Dendritic cell treated with granulocyte-macrophage colony-stimulating factor and Interleukin-4, amounts not matched to agents 40 ng/mL and 50 ng/mL, for 4 days (primary cell): ENCODE measurements at regions not wholly inside any gene's neighbourhood (a gene's known extent, or its start where the extent isn't known, plus 50 kb on each side); places are given as distances from the start of the nearest gene placed in this dataset.

Source experiments
- H3K27ac Mint-ChIP-seq: one replicate; pipeline ENCODE4 v1.8.0; 2022; ENCODE audit warnings: mild to moderate bottlenecking, mixed read lengths
- H3K27me3 Mint-ChIP-seq: one replicate; pipeline ENCODE4 v1.8.0; 2022; ENCODE audit warnings: mild to moderate bottlenecking, mixed read lengths
- H3K36me3 Mint-ChIP-seq: one replicate; pipeline ENCODE4 v1.8.0; 2022; ENCODE audit warnings: low read depth, mixed read lengths
- H3K4me1 Mint-ChIP-seq: one replicate; pipeline ENCODE4 v1.8.0; 2022; ENCODE audit warnings: low read depth, mixed read lengths
- H3K4me3 Mint-ChIP-seq: one replicate; pipeline ENCODE4 v1.8.0; 2022; ENCODE audit warnings: mild to moderate bottlenecking, moderate library complexity, mixed read lengths
- H3K9me3 Mint-ChIP-seq: one replicate; pipeline ENCODE4 v1.8.0; 2022; ENCODE audit warnings: mixed read lengths
- intact Hi-C: fragments of 100-400 bp; cut with micrococcal nuclease; formaldehyde crosslinking; loops from one replicate; pipeline ENCODE4 v1.15.0; 2022

GRCh38 chr10:81116990-81117389 is 579.3 kb downstream of the SH2D4B start:
- intact Hi-C loops, result no loop called here
- no peaks in the 10 kb centered on the region for H3K36me3 Mint-ChIP-seq
- H3K27me3 Mint-ChIP-seq, result no peaks in the 10 kb centered on the region
- H3K9me3 Mint-ChIP-seq, result no peaks in the 10 kb centered on the region
- H3K4me3 Mint-ChIP-seq, result no peak overlapping the region
- no peak overlapping the region for H3K27ac Mint-ChIP-seq
- no peaks in the 10 kb centered on the region for H3K4me1 Mint-ChIP-seq

- H3K27ac Mint-ChIP-seq, result no peak overlapping the region
- intact Hi-C loops, result no loop called here
- no peaks in the 10 kb centered on the region for H3K4me1 Mint-ChIP-seq
- no peaks in the 10 kb centered on the region for H3K9me3 Mint-ChIP-seq
- no peaks in the 10 kb centered on the region for H3K36me3 Mint-ChIP-seq
- H3K4me3 Mint-ChIP-seq, result no peak overlapping the region
- no peaks in the 10 kb centered on the region for H3K27me3 Mint-ChIP-seq
These were observed 590.2 kb downstream of the SH2D4B start for GRCh38 chr10:81127931-81128330.

DNA sequence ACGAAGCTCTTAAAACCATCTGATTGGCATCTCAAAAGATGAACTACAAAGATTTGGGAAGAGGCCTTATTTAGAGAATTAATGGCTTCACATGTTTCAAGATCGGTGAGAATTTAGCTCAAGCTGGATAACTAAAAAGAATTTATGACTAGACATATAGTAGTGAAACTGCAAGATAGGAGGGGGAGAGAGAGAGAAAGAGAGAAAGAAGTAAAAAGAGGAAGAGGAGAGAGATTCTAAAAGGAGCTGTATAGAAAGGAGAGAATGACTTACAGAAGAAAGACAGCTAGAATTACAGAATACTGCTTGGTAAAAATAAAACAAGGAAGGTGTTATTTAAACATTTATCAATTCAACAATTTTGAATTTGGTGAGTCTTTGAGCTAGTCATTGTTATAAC is 592.3 kb downstream of the SH2D4B start:
- H3K4me3 Mint-ChIP-seq, result no peak overlapping the region
- no peaks in the 10 kb centered on the region for H3K27me3 Mint-ChIP-seq
- intact Hi-C loops, result no loop called here
- H3K4me1 Mint-ChIP-seq, result no peaks in the 10 kb centered on the region
- no peak overlapping the region for H3K27ac Mint-ChIP-seq
- no peaks in the 10 kb centered on the region for H3K36me3 Mint-ChIP-seq
- H3K9me3 Mint-ChIP-seq, result no peaks in the 10 kb centered on the region

DNA sequence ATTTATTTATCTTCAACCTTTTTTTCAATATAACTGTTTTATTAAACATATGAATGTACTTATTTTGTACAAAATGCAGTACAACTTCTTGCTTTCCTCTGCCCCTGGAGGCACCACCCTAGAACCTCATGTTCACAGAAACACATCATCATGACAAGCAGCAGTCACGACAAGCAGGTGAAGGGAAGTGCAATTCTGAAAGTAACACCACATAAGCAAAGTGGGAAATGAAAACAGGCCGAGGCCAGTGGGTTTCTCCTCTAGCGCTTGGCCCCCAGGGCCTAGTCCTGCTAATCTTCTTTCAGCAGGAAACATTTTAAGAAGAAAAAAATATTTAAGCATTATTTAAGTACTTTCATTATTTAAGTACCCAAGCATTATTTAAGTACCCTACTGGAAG is 598.1 kb downstream of the SH2D4B start:
- H3K4me3 Mint-ChIP-seq, result no peak overlapping the region
- no peak overlapping the region for H3K27ac Mint-ChIP-seq
- no peaks in the 10 kb centered on the region for H3K36me3 Mint-ChIP-seq
- no peaks in the 10 kb centered on the region for H3K27me3 Mint-ChIP-seq
- intact Hi-C loops, result no loop called here
- H3K9me3 Mint-ChIP-seq, result peaks cover 6% of the 10 kb centered on the region
- no peaks in the 10 kb centered on the region for H3K4me1 Mint-ChIP-seq

DNA sequence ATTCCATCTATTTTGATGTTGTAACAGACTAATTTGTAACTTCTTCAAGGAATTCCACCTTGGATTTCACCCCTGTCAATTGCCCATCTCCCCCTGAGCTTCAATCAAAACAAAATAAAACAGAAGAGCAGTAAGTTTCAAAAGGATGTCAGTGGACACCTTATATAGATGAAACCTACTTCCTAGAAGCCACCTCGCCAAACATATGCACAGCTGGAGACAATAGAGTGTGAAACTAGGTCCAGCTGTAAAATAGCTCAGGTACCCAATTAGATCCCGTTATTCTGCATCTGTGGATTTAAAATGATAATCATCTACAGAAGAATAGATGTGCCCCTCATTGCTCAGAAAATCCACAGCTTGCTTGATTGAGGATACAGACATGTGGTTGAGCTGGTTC is 598.6 kb downstream of the SH2D4B start:
- H3K36me3 Mint-ChIP-seq, result no peaks in the 10 kb centered on the region
- peaks cover 6% of the 10 kb centered on the region for H3K9me3 Mint-ChIP-seq
- no peak overlapping the region for H3K27ac Mint-ChIP-seq
- H3K27me3 Mint-ChIP-seq, result no peaks in the 10 kb centered on the region
- no peak overlapping the region for H3K4me3 Mint-ChIP-seq
- no peaks in the 10 kb centered on the region for H3K4me1 Mint-ChIP-seq
- intact Hi-C loops, result no loop called here

DNA sequence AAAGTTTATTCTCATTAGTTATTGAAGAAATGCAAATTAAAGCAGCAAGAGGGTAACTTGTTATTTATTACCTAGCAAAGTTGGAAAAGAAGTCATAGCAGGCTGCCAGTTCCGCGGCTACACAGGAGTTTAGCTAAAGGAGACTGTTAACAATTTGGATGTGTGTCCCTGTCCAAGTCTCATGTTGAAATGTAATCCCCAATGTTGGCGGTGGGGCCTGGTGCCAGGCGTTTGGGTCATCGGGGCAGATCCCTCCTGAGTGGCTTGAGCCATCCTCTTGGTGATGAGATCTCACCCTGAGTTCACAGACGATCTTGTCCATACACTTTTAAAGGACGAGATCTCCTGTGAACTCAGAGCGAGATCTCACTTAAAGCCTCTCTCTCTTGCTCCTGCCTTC is 608.3 kb downstream of the SH2D4B start:
- H3K9me3 Mint-ChIP-seq, result no peaks in the 10 kb centered on the region

GRCh38 chr10:81146436-81146835 is 608.7 kb downstream of the SH2D4B start:
- Mint-ChIP-seq H3K9me3 (no peaks in the 10 kb centered on the region), H3K36me3 (no peaks in the 10 kb centered on the region), H3K4me3 (no peak overlapping the region), H3K27me3 (no peaks in the 10 kb centered on the region), H3K4me1 (no peaks in the 10 kb centered on the region), H3K27ac (no peak overlapping the region)
- intact Hi-C loops, result no loop called here

More for the DNA sequence above, 608.3 kb downstream of the SH2D4B start:
- no peak overlapping the region for H3K4me3 Mint-ChIP-seq
- no peak overlapping the region for H3K27ac Mint-ChIP-seq
- no peaks in the 10 kb centered on the region for H3K27me3 Mint-ChIP-seq
- H3K4me1 Mint-ChIP-seq, result no peaks in the 10 kb centered on the region
- intact Hi-C loops, result no loop called here
- no peaks in the 10 kb centered on the region for H3K36me3 Mint-ChIP-seq

- Mint-ChIP-seq H3K4me1 (no peaks in the 10 kb centered on the region), H3K27me3 (no peaks in the 10 kb centered on the region), H3K9me3 (no peaks in the 10 kb centered on the region), H3K4me3 (no peak overlapping the region), H3K36me3 (no peaks in the 10 kb centered on the region), H3K27ac (no peak overlapping the region)
- intact Hi-C loops, result no loop called here
These were observed 615.0 kb downstream of the SH2D4B start for GRCh38 chr10:81152656-81153055.

- no peaks in the 10 kb centered on the region for H3K27me3 Mint-ChIP-seq
- H3K9me3 Mint-ChIP-seq, result no peaks in the 10 kb centered on the region
- H3K4me1 Mint-ChIP-seq, result no peaks in the 10 kb centered on the region
- H3K36me3 Mint-ChIP-seq, result no peaks in the 10 kb centered on the region
- no peak overlapping the region for H3K27ac Mint-ChIP-seq
- H3K4me3 Mint-ChIP-seq, result no peak overlapping the region
- intact Hi-C loops, result no loop called here
These were observed 620.0 kb downstream of the SH2D4B start for GRCh38 chr10:81157681-81158080.

DNA sequence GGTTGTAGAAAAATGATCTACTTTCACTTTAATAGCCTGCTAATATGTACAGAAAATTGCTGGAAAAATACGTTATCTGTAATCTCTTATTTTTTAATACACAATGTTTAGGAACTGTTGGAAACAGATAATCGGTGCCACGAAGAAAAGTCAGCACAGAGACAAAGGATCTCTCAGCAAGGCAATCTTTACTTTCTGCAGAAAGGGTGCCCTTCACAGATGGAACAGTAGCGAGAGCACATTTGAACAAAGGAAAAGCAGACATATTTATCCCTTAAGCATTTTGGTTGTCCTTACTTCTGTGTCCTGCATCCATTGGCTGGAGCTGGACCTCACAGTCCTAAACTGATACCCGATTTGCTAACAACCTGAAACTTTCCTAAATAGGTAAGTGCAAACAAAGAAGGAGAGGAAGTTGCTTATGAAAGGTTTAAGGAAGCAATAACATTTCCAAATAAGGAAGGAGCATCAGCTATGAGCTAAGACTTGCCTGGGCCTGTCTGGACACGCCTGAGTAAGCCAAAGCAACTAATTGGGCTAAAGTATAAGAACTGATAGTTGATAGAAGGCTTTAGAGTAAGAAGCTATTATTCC is 640.0 kb downstream of the SH2D4B start:
- Mint-ChIP-seq H3K36me3 (no peaks in the 10 kb centered on the region), H3K27ac (no peak overlapping the region), H3K4me3 (no peak overlapping the region), H3K27me3 (no peaks in the 10 kb centered on the region), H3K4me1 (no peaks in the 10 kb centered on the region), H3K9me3 (peaks cover 9% of the 10 kb centered on the region)
- intact Hi-C loops, result no loop called here

DNA sequence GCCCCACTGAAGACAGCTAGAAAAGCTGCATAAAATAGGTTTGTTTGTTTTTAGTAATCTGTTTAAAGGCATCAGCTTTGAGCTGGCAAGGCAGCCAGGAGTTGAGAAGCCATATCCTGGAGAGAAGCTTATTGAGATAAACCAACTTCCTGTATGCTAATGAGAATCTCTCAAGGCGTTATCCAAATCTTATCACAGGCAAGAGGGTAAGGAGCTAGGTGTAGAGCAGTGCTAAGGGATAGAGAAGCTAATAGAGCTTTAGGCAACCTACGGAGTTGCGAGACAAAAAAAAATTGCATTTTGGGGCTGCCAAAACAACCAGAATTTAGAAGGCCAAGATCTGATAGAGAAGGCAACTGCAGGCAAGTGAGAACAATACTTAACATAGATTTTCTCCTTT is 641.6 kb downstream of the SH2D4B start:
- Mint-ChIP-seq H3K9me3 (peaks cover 9% of the 10 kb centered on the region), H3K4me3 (no peak overlapping the region), H3K27me3 (no peaks in the 10 kb centered on the region), H3K36me3 (no peaks in the 10 kb centered on the region), H3K4me1 (no peaks in the 10 kb centered on the region), H3K27ac (no peak overlapping the region)
- intact Hi-C loops, result no loop called here

GRCh38 chr10:81179805-81180452 is 642.2 kb downstream of the SH2D4B start:
- no peak overlapping the region for H3K4me3 Mint-ChIP-seq
- H3K4me1 Mint-ChIP-seq, result no peaks in the 10 kb centered on the region
- intact Hi-C loops, result no loop called here
- H3K36me3 Mint-ChIP-seq, result no peaks in the 10 kb centered on the region
- no peaks in the 10 kb centered on the region for H3K27me3 Mint-ChIP-seq
- H3K9me3 Mint-ChIP-seq, result peaks cover 9% of the 10 kb centered on the region
- H3K27ac Mint-ChIP-seq, result no peak overlapping the region

DNA sequence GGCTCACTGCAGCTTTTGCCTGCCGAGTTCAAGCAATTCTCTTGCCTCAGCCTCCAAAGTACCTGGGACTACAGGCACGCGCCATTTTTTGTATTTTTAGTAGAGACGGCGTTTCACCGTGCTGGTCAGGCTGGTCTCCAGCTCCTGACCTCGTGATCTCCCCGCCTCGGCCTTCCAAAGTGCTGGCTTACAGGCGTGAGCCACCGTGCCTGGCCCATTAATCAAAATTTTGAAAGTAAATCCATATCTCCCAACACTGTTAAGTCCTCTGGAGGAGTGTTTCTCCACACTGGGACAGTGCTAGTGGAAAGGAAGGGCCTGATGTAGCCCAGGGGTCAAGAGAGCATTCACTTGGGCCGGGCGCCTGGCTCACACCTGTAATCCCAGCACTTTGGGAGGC is 644.6 kb downstream of the SH2D4B start:
- H3K27ac Mint-ChIP-seq, result no peak overlapping the region
- H3K27me3 Mint-ChIP-seq, result no peaks in the 10 kb centered on the region
- H3K4me1 Mint-ChIP-seq, result no peaks in the 10 kb centered on the region
- H3K4me3 Mint-ChIP-seq, result no peak overlapping the region
- no peaks in the 10 kb centered on the region for H3K36me3 Mint-ChIP-seq
- peaks cover 5% of the 10 kb centered on the region for H3K9me3 Mint-ChIP-seq
- intact Hi-C loops, result no loop called here

- no peak overlapping the region for H3K27ac Mint-ChIP-seq
- no peaks in the 10 kb centered on the region for H3K4me1 Mint-ChIP-seq
- H3K4me3 Mint-ChIP-seq, result no peak overlapping the region
- H3K9me3 Mint-ChIP-seq, result no peaks in the 10 kb centered on the region
- H3K27me3 Mint-ChIP-seq, result no peaks in the 10 kb centered on the region
- no peaks in the 10 kb centered on the region for H3K36me3 Mint-ChIP-seq
- intact Hi-C loops, result no loop called here
These were observed 654.6 kb downstream of the SH2D4B start for GRCh38 chr10:81192221-81192788.

- Mint-ChIP-seq H3K4me1 (no peaks in the 10 kb centered on the region), H3K36me3 (no peaks in the 10 kb centered on the region), H3K9me3 (no peaks in the 10 kb centered on the region), H3K27ac (no peak overlapping the region), H3K27me3 (no peaks in the 10 kb centered on the region), H3K4me3 (no peak overlapping the region)
- intact Hi-C loops, result no loop called here
These were observed 663.1 kb downstream of the SH2D4B start for GRCh38 chr10:81200801-81201200.
